ENCODE measurements at regions not wholly inside any gene's neighbourhood (a gene's known extent, or its start where the extent isn't known, plus 50 kb on each side); places are given as distances from the start of the nearest gene placed in this dataset.
"Not testable (repeated sequence)": the region's sequence is repeated elsewhere in the genome, so short reads cannot be mapped to it uniquely, and the experiment has no call there.

DNA sequence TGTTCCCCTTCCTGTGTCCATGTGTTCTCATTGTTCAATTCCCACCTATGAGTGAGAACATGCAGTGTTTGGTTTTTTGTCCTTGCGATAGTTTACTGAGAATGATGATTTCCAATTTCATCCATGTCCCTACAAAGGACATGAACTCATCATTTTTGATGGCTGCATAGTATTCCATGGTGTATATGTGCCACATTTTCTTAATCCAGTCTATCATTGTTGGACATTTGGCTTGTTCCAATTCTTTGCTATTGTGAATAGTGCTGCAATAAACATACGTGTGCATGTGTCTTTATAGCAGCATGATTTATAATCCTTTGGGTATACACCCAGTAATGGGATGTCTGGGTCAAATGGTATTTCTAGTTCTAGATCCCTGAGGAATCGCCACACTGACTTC lies 712.5 kb upstream of the ADGRB3 start:
- not testable (repeated sequence) for DNase-seq (ENCODE audit: low read depth in 3 of 3, low spot score in 2 of 3)

DNA sequence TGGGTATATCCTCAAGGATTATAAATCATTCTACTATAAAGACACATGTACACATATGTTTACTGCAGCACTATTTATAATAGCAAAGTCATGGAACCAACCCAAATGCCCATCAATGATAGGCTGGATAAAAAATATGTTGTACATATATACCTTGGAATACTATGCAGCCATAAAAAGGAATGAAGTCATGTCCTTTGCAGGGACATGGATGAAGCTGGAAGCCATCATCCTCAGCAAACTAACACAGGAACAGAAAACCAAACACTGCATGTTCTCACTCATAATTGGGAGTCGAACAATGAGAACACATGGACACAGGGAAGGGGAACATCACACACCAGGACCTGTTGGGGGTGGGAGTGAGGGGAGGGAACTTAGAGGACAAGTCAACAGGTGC lies 715.0 kb upstream of the ADGRB3 start:
- not testable (repeated sequence) for DNase-seq (ENCODE audit: low read depth in 3 of 3, low spot score in 2 of 3)

DNA sequence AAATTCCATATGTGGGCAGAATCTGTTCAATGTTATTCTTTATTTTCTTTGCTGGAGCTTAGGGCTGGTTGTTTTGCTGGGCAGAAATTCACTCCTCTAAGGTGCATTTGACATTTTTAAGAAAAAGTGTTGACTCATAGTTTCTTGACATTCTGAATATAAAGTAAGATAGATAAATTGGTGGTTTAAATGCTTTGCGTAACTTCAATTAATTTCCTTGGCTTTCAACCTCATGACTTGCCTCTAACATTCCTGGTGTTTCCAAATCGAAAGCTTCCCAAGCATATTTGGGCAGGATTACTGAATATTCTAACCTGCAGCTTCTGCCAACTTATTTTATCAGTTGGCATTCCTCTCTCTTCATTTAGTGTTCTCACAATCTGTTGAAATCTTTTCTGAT lies 718.7 kb upstream of the ADGRB3 start:
- no peak for DNase-seq (ENCODE audit: low read depth in 3 of 3, low spot score in 2 of 3)

DNA sequence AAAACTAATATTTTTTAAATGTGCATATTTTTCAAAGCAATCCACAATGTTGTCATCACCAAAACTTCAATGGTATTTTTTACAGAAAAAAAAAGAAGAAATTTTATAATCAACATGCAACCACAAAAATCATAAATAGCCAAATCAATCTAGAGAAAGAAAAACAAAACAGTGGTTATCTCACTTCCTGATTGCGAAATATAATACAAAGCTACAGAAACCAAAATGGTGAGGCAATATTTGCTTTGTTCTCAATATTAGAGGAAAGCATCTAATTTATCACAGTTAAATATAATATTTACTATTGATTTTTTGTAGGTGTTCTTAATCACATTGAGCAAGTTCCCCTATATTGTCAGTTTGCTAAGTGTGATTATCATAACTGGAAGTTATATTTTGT lies 720.7 kb upstream of the ADGRB3 start:
- DNase-seq (ENCODE audit: low read depth in 3 of 3, low spot score in 2 of 3): no peak

DNA sequence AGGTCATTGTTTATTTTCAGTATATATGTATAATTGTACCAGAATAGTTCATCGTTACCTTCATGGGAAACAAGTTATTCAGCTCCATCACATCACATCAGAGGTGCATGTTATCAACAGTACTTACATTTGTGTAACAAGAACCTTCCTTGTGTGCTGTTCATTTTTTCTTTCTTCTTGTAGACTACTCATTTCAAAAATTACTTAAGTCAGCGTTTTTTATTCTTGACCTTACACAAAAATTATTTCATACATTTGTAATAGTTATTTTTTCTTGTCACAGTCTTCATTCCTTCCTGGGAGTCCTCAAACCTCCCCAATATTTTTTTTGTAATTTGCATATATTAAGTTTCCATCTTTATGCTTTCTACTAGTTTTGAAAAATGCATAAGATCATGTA lies 725.7 kb upstream of the ADGRB3 start:
- no peak for DNase-seq (ENCODE audit: low read depth in 3 of 3, low spot score in 2 of 3)

- DNase-seq (ENCODE audit: low read depth in 3 of 3, low spot score in 2 of 3): no peak
Observed at GRCh38 chr6:67908379-67908778, 726.7 kb upstream of the ADGRB3 start.

DNA sequence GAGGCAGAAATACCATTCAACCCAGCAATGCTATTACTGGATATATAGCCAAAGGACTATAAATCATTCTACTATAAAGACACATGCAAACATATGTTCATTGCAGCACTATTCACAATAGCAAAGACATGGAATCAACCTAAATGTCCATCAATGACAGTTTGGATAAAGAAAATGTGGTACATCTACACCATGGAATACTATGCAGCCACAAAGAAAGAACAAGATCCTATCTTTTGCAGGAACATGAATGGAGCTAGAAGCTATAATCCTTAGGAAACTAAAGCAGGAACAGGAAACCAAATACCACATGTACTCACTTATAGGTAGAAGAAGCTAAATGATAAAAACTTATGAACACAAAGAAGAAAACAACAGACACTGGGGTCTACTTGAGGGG lies 730.3 kb upstream of the ADGRB3 start:
- DNase-seq (ENCODE audit: low read depth in 3 of 3, low spot score in 2 of 3): not testable (repeated sequence)

DNA sequence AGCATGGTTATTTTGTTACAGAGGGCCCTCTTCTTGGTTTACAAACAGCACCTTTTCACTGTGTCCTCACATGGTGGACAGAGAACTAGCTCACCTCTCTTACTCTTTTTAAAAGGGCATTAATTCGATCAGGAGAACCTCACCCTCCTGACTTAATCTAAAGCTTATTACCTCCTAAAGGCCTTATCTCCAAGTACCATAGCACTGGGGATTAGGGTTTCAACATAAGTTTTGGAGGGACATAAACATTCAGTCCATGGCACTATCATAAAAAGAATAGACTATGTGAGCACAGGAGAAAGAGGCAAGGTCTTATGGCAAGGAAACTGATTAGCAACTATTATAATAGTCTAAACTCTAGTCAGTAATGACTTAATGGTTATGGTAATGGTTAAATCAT lies 736.2 kb upstream of the ADGRB3 start:
- DNase-seq (ENCODE audit: low read depth in 3 of 3, low spot score in 2 of 3): no peak

DNA sequence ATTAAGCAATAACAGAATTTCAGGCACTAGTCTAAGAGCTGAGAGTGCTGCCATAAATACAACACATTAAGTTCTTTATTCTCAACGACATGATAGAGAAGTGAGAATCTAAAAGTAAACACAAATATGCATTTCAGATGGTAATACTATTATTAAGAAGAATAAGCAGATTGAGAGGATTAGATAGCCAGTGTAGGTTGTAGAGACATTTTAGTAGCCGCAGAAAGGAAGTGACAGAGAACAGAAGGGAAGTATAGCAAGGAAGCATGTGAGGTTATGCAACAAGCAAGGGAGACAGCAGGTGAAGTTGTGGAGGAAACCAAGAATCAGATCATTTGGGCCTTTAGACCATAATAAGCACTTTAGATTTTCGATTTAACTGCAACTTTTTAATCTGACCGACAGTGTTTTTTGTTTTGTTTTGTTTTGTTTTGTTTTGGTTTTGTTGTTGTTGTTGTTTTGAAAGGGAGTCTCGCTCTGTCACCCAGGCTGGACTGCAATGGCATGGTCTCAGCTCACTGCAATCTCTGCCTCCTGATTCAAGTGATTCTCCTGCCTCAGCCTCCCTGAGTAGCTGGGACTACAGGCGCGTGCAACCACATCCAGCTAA lies 737.0 kb upstream of the ADGRB3 start:
- no peak for DNase-seq (ENCODE audit: low read depth in 3 of 3, low spot score in 2 of 3)

DNA sequence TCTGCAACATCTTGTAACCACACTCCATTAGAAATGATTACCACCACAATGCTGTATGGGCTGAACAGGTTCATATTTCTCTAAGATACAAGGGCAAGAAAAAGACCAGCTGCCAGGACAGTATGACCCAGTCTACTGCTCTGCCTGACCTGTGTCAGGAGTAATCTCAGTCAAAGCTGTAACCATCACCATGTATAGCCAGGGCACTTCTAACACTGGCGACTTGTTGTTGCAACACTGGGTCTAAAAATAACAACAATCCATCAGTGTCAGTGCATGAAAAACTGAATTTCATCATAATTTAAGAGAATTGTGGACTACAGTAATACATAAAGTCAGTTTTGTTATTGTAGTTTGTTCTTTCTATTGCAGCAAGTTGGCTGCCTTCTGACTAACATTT lies 738.6 kb upstream of the ADGRB3 start:
- DNase-seq (ENCODE audit: low read depth in 3 of 3, low spot score in 2 of 3): no peak

GRCh38 chr6:67889682-67889995 lies 745.4 kb upstream of the ADGRB3 start:
- no peak for DNase-seq (ENCODE audit: low read depth in 3 of 3, low spot score in 2 of 3)

DNA sequence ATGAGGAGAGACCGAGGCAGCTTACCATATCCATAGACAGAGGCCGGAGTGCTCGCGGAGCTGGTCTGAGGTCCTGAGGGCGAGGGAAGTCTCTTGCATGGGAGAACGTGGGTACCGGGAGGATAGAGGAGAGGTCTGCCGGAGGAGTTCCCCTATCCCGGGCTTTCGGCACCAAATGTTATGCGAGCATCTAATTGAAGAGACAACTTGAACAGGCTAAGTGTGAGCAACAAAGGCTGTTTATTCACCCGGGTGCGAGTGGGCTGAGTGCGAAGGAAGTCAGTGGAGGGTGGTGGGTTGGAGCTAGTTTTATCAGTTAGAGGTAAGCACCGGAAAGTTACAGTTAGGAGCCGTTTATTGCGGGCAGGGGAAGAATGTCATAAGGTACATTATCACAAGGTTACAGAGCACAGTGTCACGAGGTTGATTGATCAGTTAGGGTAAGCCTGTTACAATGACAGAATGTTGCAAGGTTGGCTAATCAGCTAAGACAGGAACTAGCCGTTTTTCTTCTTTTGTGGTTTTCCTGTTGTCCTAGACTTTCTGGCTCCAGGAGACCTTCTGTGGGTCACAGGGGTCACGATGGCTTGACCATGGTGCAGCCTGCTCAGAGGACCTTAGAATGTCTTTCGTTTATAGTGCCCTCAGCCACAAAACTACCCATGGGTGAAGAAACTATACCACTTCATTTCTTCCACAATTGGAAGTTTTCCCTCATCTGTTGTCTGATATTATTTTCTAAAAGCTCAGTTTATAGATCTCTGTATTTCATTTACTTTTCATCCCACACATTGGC lies 746.0 kb upstream of the ADGRB3 start:
- no peak for DNase-seq (ENCODE audit: low read depth in 3 of 3, low spot score in 2 of 3)

GRCh38 chr6:67888546-67888885 lies 746.6 kb upstream of the ADGRB3 start:
- no peak for DNase-seq (ENCODE audit: low read depth in 3 of 3, low spot score in 2 of 3)

DNA sequence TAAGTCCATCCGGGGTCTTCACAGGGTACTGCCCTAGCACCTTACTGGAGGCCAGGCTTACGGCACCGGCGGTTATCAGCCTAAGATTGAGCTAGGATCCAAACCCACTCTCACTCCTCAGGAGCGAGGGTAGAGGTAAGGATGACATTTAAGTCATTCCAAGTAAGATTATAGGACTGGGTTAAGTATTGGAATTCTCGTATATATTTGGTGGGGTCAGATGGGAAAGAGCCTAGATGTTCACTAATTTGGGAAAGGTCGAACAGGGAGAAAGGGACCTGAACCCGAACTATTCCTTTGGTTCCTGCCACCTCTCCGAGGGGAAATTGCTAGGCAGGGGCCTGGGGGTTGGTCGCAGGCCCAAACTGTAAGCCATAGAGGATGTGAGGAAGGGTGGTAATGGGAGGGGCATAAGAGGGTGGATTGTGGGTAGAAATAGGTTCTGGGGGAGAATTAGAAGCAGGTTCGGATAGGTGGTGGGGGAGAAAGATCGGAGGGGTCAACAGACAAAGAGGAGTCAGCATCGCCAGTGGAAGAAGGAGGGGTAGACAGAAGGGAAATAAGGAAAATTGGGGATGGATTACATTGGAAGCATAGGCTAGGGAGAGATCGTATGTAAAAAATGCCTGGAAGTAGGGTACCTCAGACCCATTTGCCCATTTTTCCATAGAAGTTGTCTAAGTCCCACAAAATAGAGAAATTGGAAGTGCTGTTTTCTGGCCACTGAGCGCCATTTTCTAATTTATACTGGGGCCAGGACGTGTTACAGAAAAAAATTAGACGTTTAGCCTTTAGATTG lies 747.1 kb upstream of the ADGRB3 start:
- no peak for DNase-seq (ENCODE audit: low read depth in 3 of 3, low spot score in 2 of 3)

GRCh38 chr6:67887419-67887746 lies 747.7 kb upstream of the ADGRB3 start:
- no peak for DNase-seq (ENCODE audit: low read depth in 3 of 3, low spot score in 2 of 3)

DNA sequence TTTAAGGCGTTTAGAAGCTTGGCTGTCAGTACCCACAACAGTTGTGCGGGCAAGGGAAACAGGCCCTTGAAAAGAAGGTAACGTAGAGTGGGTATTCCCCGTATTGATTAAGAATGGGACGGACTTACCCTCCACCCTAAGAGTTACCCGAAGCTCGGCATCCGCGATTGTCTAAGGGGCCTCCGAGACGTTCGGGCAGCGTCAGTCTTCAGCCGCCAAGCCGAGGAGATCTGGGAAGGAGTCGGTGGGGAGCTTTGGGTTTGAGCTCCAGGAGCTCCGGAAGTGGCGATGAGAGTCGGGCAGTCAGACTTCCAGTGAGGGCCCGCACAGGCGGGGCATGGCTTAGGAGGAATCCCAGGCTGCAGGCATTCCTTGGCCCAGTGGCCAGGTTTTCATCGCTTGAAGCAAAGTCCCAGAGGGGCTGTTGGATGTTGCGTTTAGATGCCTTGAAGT lies 748.2 kb upstream of the ADGRB3 start:
- no peak for DNase-seq (ENCODE audit: low read depth in 3 of 3, low spot score in 2 of 3)

- no peak for DNase-seq (ENCODE audit: low read depth in 3 of 3, low spot score in 2 of 3)
Observed at GRCh38 chr6:67886036-67886707, 748.9 kb upstream of the ADGRB3 start.

DNA sequence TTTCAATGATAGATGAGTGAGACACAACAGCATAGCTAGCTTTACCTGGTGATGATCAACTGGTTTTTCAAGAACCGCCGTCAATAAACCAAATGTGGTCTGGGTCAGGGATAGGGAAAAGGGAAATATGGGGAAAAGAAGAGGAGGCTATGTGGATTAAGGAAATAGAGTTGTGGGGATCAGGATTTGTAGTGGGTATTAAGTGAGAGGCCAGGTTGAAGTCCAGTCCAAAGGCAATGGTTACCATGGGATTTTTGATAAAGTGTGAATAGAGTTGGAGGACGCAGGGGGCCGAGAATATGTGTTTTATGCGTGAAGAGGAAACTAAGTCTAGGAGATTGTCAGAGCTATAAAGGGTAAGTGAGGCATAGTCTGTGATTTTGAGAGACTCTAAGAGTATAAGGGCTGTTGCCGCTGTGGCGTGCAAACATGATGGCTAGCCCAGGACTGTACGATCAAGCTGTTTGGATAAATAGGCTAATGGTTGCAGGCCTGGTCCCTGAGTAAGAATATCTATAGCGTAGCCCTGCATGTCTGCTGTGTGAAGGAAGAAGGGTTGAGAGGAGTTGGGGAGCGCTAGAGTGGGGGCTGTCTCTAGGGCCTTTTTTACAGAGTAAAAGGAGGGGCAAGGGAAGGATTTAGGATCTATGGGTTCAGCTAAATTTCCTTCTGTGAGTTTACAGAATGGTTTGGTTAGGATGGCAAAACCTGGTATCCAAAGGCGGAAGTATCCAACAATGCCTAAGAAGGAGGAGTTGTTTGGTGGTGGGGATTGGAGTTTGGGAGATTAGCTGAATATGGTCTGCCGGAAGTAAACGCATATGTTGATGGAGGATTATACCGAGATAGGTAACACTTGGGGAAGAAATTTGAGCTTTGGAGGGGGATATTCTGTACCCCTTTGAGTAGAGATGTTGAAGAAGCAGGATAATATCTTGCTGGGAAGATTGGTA lies 749.7 kb upstream of the ADGRB3 start:
- DNase-seq (ENCODE audit: low read depth in 3 of 3, low spot score in 2 of 3): no peak

- no peak for DNase-seq (ENCODE audit: low read depth in 3 of 3, low spot score in 2 of 3)
Observed at GRCh38 chr6:67884442-67884841, 750.6 kb upstream of the ADGRB3 start.

Measured in right renal cortex interstitium (tissue), 3 donors.